PC-9 (cell line): ENCODE measurements at regions not wholly inside any gene's neighbourhood (a gene's known extent, or its start where the extent isn't known, plus 50 kb on each side); places are given as distances from the start of the nearest gene placed in this dataset.

Source experiments
- BruUV-seq: library from RNA; stranded (reverse); fragments of 400-500 nt; replicated peaks from 2 replicates; lab custom pipeline; 2021; lab: Mats Ljungman, UMichigan
- CTCF ChIA-PET: fragments of 300-600 bp; sonication (Branson Sonifier 250); formaldehyde crosslinking; loops from one replicate; lab custom pipeline; 2022; ENCODE audit warnings: antibody characterized with exemption; lab: Charles Lee
- POLR2A ChIA-PET: fragments of 300-600 bp; sonication (Branson Sonifier 250); formaldehyde crosslinking; loops from one replicate; lab custom pipeline; 2022; ENCODE audit warnings: antibody characterized with exemption; ENCODE audit not compliant: unreplicated experiment; lab: Charles Lee
- DNase-seq, 2 experiments: peaks; one replicate each; pipeline versions ENCODE4 v3.0.0 to v3.0.0-alpha.2; 2015 to 2022; ENCODE audit warnings: mixed read lengths in 1 of 2
- H2AFZ ChIP-seq: fragments of 200-600 bp; sonication (generic); 2 replicates; pipeline ENCODE4 v1.8.1; 2017; ENCODE audit warnings: antibody characterized with exemption
- H3F3A ChIP-seq: fragments of 200-600 bp; sonication (generic); 2 replicates; pipeline ENCODE4 v1.8.1; 2017; ENCODE audit warnings: antibody characterized with exemption, mild to moderate bottlenecking, low read depth; ENCODE audit not compliant: insufficient read depth
- H3K27ac ChIP-seq: fragments of 200-600 bp; sonication (generic); 2 replicates; pipeline ENCODE4 v1.6.1; 2016; ENCODE audit warnings: mixed run types
- H3K27me3 ChIP-seq: fragments of 200-600 bp; sonication (generic); 2 replicates; pipeline ENCODE4 v1.6.1; 2016; ENCODE audit warnings: low read depth, mixed run types; ENCODE audit not compliant: insufficient read depth
- H3K36me3 ChIP-seq: fragments of 200-600 bp; sonication (generic); 2 replicates; pipeline ENCODE4 v1.6.1; 2016; ENCODE audit warnings: low read depth, mixed run types
- H3K4me1 ChIP-seq: fragments of 200-600 bp; sonication (generic); replicated peaks from 2 replicates; pipeline ENCODE4 v1.6.1; 2016; ENCODE audit warnings: mixed run types; ENCODE audit not compliant: insufficient read depth
- H3K4me2 ChIP-seq: fragments of 200-600 bp; sonication (generic); 2 replicates; pipeline ENCODE4 v1.6.1; 2017; ENCODE audit warnings: mixed run types
- H3K4me3 ChIP-seq: fragments of 200-600 bp; sonication (generic); 2 replicates; pipeline ENCODE4 v1.6.1; 2016; ENCODE audit warnings: mixed run types
- H3K79me2 ChIP-seq: fragments of 200-600 bp; sonication (generic); 2 replicates; pipeline ENCODE4 v1.6.1; 2017; ENCODE audit warnings: low read depth, mixed run types
- H3K9me2 ChIP-seq: fragments of 200-600 bp; sonication (generic); 2 replicates; pipeline ENCODE4 v1.8.1; 2017; ENCODE audit warnings: mild to moderate bottlenecking; ENCODE audit not compliant: insufficient read depth
- H3K9me3 ChIP-seq: fragments of 200-600 bp; sonication (generic); 2 replicates; pipeline ENCODE4 v1.8.1; 2016; ENCODE audit warnings: low read depth; ENCODE audit not compliant: insufficient read depth
- H4K20me1 ChIP-seq: fragments of 200-600 bp; sonication (generic); 2 replicates; pipeline ENCODE4 v1.8.1; 2017; ENCODE audit not compliant: insufficient read depth
- CTCF ChIP-seq: fragments of 200-600 bp; sonication (generic); conservative IDR thresholded peaks from 2 replicates; pipeline ENCODE4 v1.6.1; 2017; ENCODE audit warnings: mixed run types, antibody characterized with exemption, mild to moderate bottlenecking, moderate library complexity
- EZH2 ChIP-seq: fragments of 200-600 bp; sonication (generic); IDR thresholded peaks from 2 replicates; pipeline ENCODE4 v1.8.0; 2017; ENCODE audit warnings: antibody characterized with exemption, low read depth
- intact Hi-C: fragments of 100-400 bp; cut with micrococcal nuclease; formaldehyde crosslinking; loops from one replicate; pipeline ENCODE4 v1.10.0; 2022; ENCODE audit not compliant: unreplicated experiment

GRCh38 chr5:167801999-167802398, 489.4 kb upstream of the WWC1 start:
- H4K20me1 ChIP-seq = no peaks in the 10 kb centered on the region
- intact Hi-C loops = no loop called here
- H3K4me1 ChIP-seq = peaks cover 35% of the 10 kb centered on the region
- peaks cover 21% of the 10 kb centered on the region; the same call in 1 of the 2 replicates for H3F3A ChIP-seq
- no peaks in the 10 kb centered on the region; the same call in 1 of the 2 replicates for H3K9me3 ChIP-seq
- ChIA-PET POLR2A (no interaction called here), CTCF (no interaction called here)
- no peak overlapping the region for H3K4me3 ChIP-seq
- H3K4me2 ChIP-seq = peak overlapping the region; percentile 21
- no peak overlapping the region for H2AFZ ChIP-seq
- DNase-seq = no peak
- H3K79me2 ChIP-seq = no peaks in the 10 kb centered on the region
- H3K27me3 ChIP-seq = no peaks in the 10 kb centered on the region
- TF ChIP-seq CTCF (no peak), EZH2 (no peak)
- BruUV-seq = no TSS peak
- H3K27ac ChIP-seq = peak overlapping the region; percentile 87
- H3K36me3 ChIP-seq = no peaks in the 10 kb centered on the region
- no peaks in the 10 kb centered on the region for H3K9me2 ChIP-seq

DNA sequence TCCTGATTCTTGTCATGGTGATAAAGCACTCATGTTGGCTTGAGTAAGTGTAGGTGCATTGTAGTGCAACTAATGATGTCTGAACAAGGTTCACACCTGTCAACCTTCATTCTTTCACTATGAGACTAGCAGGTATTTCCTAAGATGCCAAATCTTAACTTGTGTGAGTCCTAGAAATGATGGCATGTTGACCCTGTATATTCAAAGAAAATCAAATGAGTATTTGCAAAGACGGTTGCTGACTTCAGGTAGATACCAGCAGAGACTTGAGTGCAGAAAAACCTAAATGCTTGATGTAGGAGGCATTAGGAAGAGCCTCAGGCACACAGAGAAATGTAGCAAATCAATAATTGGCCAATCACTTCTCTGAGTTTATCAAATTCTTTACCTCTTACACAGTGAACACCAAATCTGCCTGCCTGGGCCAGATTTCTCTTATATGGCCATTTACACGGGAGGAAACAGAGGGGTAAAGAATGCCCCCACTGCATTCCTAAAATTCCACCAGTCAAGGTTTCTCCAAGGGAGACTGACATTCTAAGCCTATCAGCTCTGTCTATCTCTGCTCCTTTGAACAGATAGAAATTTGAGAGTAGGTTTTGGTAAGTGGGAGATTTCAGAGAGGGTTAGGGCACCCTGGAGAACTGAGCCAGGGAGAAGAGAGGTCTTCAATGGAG, 488.6 kb upstream of the WWC1 start:
- CTCF ChIA-PET = interaction anchor here (0.6 kb wide), 2 partner anchors 19 to 1096 kb away, joined by 3 to 4 read pairs; no protein-coding TSS in a partner anchor
- intact Hi-C loops = no loop called here

More for the DNA sequence above, 488.6 kb upstream of the WWC1 start:
- H3K36me3 ChIP-seq = no peaks in the 10 kb centered on the region
- H3K79me2 ChIP-seq = no peaks in the 10 kb centered on the region
- POLR2A ChIA-PET = no interaction called here
- TF ChIP-seq CTCF (no peak), EZH2 (no peak)
- H3K9me3 ChIP-seq = no peaks in the 10 kb centered on the region; the same call in 1 of the 2 replicates
- BruUV-seq = no TSS peak
- H3K27me3 ChIP-seq = no peaks in the 10 kb centered on the region
- peak overlapping the region; percentile 58; the same call in 1 of the 2 replicates for H2AFZ ChIP-seq
- peaks cover 21% of the 10 kb centered on the region; the same call in 1 of the 2 replicates for H3F3A ChIP-seq
- H3K9me2 ChIP-seq = no peaks in the 10 kb centered on the region
- H3K27ac ChIP-seq = peak overlapping the region; percentile 87
- H4K20me1 ChIP-seq = no peaks in the 10 kb centered on the region
- peaks cover 35% of the 10 kb centered on the region for H3K4me1 ChIP-seq
- H3K4me3 ChIP-seq = no peak overlapping the region; the same call in 1 of the 2 replicates
- peak overlapping the region; percentile 21 for H3K4me2 ChIP-seq
- DNase-seq = peak; percentile 23 to 95
